GM23338 (cell line): ENCODE measurements at regions not wholly inside any gene's neighbourhood (a gene's known extent, or its start where the extent isn't known, plus 50 kb on each side); places are given as distances from the start of the nearest gene placed in this dataset.

Experiments used
- ATAC-seq: fragments of 200-7000 bp; cut with Tn5 transposase; 3 replicates; pipeline ENCODE4 v1.9.1; 2020
- DNase-seq: peaks from one replicate; pipeline ENCODE4 v3.0.0-alpha.2; 2015; ENCODE audit warnings: low spot score
- H2AFZ ChIP-seq: fragments of 200-600 bp; sonication (generic); 2 replicates; pipeline ENCODE4 v1.8.0; 2016; ENCODE audit warnings: antibody characterized with exemption, mild to moderate bottlenecking, moderate library complexity
- H3F3A ChIP-seq: fragments of 200-600 bp; sonication (generic); replicated peaks from 2 replicates; pipeline ENCODE4 v1.8.0; 2017; ENCODE audit warnings: antibody characterized with exemption, mixed run types, low read depth
- H3K27ac ChIP-seq: fragments of 200-600 bp; sonication (generic); 2 replicates; pipeline ENCODE4 v1.6.1; 2016; ENCODE audit warnings: low read depth
- H3K27me3 ChIP-seq: fragments of 200-600 bp; sonication (generic); 2 replicates; pipeline ENCODE4 v1.8.0; 2016; ENCODE audit warnings: mild to moderate bottlenecking, mixed run types, moderate library complexity; ENCODE audit not compliant: insufficient read depth
- H3K36me3 ChIP-seq: fragments of 200-600 bp; sonication (generic); 2 replicates; pipeline ENCODE4 v1.8.0; 2016; ENCODE audit warnings: mild to moderate bottlenecking; ENCODE audit not compliant: insufficient read depth
- H3K4me1 ChIP-seq: fragments of 200-600 bp; sonication (generic); 2 replicates; pipeline ENCODE4 v1.8.0; 2016; ENCODE audit warnings: mild to moderate bottlenecking, moderate library complexity; ENCODE audit not compliant: insufficient read depth
- H3K4me2 ChIP-seq: fragments of 200-600 bp; sonication (generic); 2 replicates; pipeline ENCODE4 v1.7.1; 2017; ENCODE audit warnings: mixed run types
- H3K4me3 ChIP-seq: fragments of 200-600 bp; sonication (generic); 2 replicates; pipeline ENCODE4 v1.6.1; 2016; ENCODE audit warnings: mixed run types
- H3K79me2 ChIP-seq: fragments of 200-600 bp; sonication (generic); replicated peaks from 2 replicates; pipeline ENCODE4 v1.8.0; 2017; ENCODE audit warnings: mild to moderate bottlenecking; ENCODE audit not compliant: insufficient read depth
- H3K9me2 ChIP-seq: fragments of 200-600 bp; sonication (generic); 2 replicates; pipeline ENCODE4 v1.8.0; 2017; ENCODE audit not compliant: insufficient read depth
- H4K20me1 ChIP-seq: fragments of 200-600 bp; sonication (generic); replicated peaks from 2 replicates; pipeline ENCODE4 v1.8.0; 2017; ENCODE audit warnings: mild to moderate bottlenecking; ENCODE audit not compliant: insufficient read depth
- H3K27ac Mint-ChIP-seq: 2 replicates; pipeline ENCODE4 v1.8.0; 2020; ENCODE audit warnings: inconsistent platforms, mild to moderate bottlenecking, moderate library complexity, mixed read lengths
- H3K27me3 Mint-ChIP-seq: 3 replicates; pipeline ENCODE4 v1.8.0; 2022; ENCODE audit warnings: low read depth, mild to moderate bottlenecking, moderate library complexity, mixed read lengths, inconsistent platforms; ENCODE audit not compliant: insufficient read depth, poor library complexity
- H3K36me3 Mint-ChIP-seq: 3 replicates; pipeline ENCODE4 v1.8.0; 2021; ENCODE audit warnings: low read depth, mild to moderate bottlenecking, inconsistent platforms, moderate library complexity, mixed read lengths
- H3K4me1 Mint-ChIP-seq: 3 replicates; pipeline ENCODE4 v1.8.0; 2020; ENCODE audit warnings: mild to moderate bottlenecking, inconsistent platforms, mixed read lengths
- H3K4me3 Mint-ChIP-seq: 3 replicates; pipeline ENCODE4 v1.8.0; 2021; ENCODE audit warnings: moderate library complexity, mild to moderate bottlenecking, inconsistent platforms, mixed read lengths
- H3K9me3 Mint-ChIP-seq: 3 replicates; pipeline ENCODE4 v1.8.0; 2020; ENCODE audit warnings: moderate library complexity, mild to moderate bottlenecking, inconsistent platforms, mixed read lengths
- EZH2 ChIP-seq: fragments of 200-600 bp; sonication (generic); IDR thresholded peaks from one replicate; pipeline ENCODE4 v1.8.0; 2017; ENCODE audit warnings: antibody characterized with exemption, mild to moderate bottlenecking, low read depth; ENCODE audit not compliant: unreplicated experiment
- JUNB ChIP-seq: IDR thresholded peaks from one replicate; pipeline ENCODE4 v1.6.1; 2016; ENCODE audit warnings: antibody characterized with exemption; ENCODE audit not compliant: unreplicated experiment
- NANOG ChIP-seq: IDR thresholded peaks from 2 replicates; pipeline ENCODE4 v1.6.1; 2016; ENCODE audit warnings: antibody characterized with exemption, borderline replicate concordance
- STAT1 ChIP-seq: IDR thresholded peaks from one replicate; pipeline ENCODE4 v1.6.1; 2016; ENCODE audit warnings: antibody characterized with exemption; ENCODE audit not compliant: unreplicated experiment
- ZNF331 ChIP-seq: fragments of 250-450 bp; sonication (Bioruptor Pico); IDR thresholded peaks from 2 replicates; pipeline ENCODE4 v1.5.0; 2020; ENCODE audit warnings: low read depth, mild to moderate bottlenecking, moderate library complexity
- TF ChIP-seq, protein P1 (sequence below): fragments of 250-450 bp; sonication (Bioruptor Pico); IDR thresholded peaks from 2 replicates; pipeline ENCODE4 v1.5.0; 2020; ENCODE audit warnings: mild to moderate bottlenecking, moderate library complexity
- TF ChIP-seq, protein P2 (sequence below), 2 experiments: fragments of 200-600 bp in 1 of 2; sonication (generic) in 1 of 2; conservative IDR thresholded peaks; 2 replicates each; pipeline versions ENCODE4 v1.5.1 to v1.6.1; 2016 to 2017; ENCODE audit warnings: antibody characterized with exemption in 2 of 2, low read depth in 2 of 2, mild to moderate bottlenecking in 2 of 2, moderate library complexity in 1 of 2

- no peak for TF ChIP-seq ZNF331 (CRISPR knock-in tag)
- TF ChIP-seq, protein P1, sequence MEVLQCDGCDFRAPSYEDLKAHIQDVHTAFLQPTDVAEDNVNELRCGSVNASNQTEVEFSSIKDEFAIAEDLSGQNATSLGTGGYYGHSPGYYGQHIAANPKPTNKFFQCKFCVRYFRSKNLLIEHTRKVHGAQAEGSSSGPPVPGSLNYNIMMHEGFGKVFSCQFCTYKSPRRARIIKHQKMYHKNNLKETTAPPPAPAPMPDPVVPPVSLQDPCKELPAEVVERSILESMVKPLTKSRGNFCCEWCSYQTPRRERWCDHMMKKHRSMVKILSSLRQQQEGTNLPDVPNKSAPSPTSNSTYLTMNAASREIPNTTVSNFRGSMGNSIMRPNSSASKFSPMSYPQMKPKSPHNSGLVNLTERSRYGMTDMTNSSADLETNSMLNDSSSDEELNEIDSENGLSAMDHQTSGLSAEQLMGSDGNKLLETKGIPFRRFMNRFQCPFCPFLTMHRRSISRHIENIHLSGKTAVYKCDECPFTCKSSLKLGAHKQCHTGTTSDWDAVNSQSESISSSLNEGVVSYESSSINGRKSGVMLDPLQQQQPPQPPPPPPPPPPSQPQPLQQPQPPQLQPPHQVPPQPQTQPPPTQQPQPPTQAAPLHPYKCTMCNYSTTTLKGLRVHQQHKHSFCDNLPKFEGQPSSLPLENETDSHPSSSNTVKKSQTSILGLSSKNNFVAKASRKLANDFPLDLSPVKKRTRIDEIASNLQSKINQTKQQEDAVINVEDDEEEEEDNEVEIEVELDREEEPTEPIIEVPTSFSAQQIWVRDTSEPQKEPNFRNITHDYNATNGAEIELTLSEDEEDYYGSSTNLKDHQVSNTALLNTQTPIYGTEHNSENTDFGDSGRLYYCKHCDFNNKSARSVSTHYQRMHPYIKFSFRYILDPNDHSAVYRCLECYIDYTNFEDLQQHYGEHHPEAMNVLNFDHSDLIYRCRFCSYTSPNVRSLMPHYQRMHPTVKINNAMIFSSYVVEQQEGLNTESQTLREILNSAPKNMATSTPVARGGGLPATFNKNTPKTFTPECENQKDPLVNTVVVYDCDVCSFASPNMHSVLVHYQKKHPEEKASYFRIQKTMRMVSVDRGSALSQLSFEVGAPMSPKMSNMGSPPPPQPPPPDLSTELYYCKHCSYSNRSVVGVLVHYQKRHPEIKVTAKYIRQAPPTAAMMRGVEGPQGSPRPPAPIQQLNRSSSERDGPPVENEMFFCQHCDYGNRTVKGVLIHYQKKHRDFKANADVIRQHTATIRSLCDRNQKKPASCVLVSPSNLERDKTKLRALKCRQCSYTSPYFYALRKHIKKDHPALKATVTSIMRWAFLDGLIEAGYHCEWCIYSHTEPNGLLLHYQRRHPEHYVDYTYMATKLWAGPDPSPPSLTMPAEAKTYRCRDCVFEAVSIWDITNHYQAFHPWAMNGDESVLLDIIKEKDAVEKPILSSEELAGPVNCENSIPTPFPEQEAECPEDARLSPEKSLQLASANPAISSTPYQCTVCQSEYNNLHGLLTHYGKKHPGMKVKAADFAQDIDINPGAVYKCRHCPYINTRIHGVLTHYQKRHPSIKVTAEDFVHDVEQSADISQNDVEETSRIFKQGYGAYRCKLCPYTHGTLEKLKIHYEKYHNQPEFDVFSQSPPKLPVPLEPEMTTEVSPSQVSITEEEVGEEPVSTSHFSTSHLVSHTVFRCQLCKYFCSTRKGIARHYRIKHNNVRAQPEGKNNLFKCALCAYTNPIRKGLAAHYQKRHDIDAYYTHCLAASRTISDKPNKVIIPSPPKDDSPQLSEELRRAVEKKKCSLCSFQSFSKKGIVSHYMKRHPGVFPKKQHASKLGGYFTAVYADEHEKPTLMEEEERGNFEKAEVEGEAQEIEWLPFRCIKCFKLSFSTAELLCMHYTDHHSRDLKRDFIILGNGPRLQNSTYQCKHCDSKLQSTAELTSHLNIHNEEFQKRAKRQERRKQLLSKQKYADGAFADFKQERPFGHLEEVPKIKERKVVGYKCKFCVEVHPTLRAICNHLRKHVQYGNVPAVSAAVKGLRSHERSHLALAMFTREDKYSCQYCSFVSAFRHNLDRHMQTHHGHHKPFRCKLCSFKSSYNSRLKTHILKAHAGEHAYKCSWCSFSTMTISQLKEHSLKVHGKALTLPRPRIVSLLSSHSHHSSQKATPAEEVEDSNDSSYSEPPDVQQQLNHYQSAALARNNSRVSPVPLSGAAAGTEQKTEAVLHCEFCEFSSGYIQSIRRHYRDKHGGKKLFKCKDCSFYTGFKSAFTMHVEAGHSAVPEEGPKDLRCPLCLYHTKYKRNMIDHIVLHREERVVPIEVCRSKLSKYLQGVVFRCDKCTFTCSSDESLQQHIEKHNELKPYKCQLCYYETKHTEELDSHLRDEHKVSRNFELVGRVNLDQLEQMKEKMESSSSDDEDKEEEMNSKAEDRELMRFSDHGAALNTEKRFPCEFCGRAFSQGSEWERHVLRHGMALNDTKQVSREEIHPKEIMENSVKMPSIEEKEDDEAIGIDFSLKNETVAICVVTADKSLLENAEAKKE: no peak
Measured at GRCh38 chr4:111650674-111651086, 494.6 kb upstream of the FAM241A start (continued).

- Mint-ChIP-seq H3K36me3 (no peaks in the 10 kb centered on the region), H3K27ac (no peak overlapping the region), H3K4me3 (no peak overlapping the region), H3K27me3 (no peaks in the 10 kb centered on the region), H3K4me1 (peaks cover 35% of the 10 kb centered on the region), H3K9me3 (no peaks in the 10 kb centered on the region)
- no peak for DNase-seq
- Histone ChIP-seq H3K27me3 (no peaks in the 10 kb centered on the region), H3K27ac (no peak overlapping the region), H3K4me1 (peaks cover 28% of the 10 kb centered on the region), H4K20me1 (no peaks in the 10 kb centered on the region), H3K9me2 (no peaks in the 10 kb centered on the region), H3F3A (no peaks in the 10 kb centered on the region), H2AFZ (no peak overlapping the region), H3K4me2 (no peak overlapping the region), H3K36me3 (no peaks in the 10 kb centered on the region), H3K4me3 (no peak overlapping the region), H3K79me2 (no peaks in the 10 kb centered on the region)
- ATAC-seq: no peak
- TF ChIP-seq, protein P1: no peak
- TF ChIP-seq JUNB (no peak), STAT1 (no peak), EZH2 (no peak), ZNF331 (CRISPR knock-in tag) (no peak), NANOG (no peak)
- TF ChIP-seq, protein P2, sequence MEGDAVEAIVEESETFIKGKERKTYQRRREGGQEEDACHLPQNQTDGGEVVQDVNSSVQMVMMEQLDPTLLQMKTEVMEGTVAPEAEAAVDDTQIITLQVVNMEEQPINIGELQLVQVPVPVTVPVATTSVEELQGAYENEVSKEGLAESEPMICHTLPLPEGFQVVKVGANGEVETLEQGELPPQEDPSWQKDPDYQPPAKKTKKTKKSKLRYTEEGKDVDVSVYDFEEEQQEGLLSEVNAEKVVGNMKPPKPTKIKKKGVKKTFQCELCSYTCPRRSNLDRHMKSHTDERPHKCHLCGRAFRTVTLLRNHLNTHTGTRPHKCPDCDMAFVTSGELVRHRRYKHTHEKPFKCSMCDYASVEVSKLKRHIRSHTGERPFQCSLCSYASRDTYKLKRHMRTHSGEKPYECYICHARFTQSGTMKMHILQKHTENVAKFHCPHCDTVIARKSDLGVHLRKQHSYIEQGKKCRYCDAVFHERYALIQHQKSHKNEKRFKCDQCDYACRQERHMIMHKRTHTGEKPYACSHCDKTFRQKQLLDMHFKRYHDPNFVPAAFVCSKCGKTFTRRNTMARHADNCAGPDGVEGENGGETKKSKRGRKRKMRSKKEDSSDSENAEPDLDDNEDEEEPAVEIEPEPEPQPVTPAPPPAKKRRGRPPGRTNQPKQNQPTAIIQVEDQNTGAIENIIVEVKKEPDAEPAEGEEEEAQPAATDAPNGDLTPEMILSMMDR (conservative IDR thresholded peaks at IDR 0.05; ENCODE audit: low read depth in 2 of 2): no peak
Measured at GRCh38 chr4:111652236-111652635, 493.0 kb upstream of the FAM241A start.
